ENCODE measurements at regions not wholly inside any gene's neighbourhood (a gene's known extent, or its start where the extent isn't known, plus 50 kb on each side); places are given as distances from the start of the nearest gene placed in this dataset.

GRCh38 chr12:45565590-45565989 lies 163.9 kb upstream of the ARID2 start:
- DNase-seq (ENCODE audit: low read depth in 4 of 6, low spot score in 6 of 6), result no peak
- Histone ChIP-seq H3K4me3 (ENCODE audit: low read depth, low read length) (no peak overlapping the region), H3K36me3 (ENCODE audit: control insufficient read depth, insufficient read depth, low read length) (no peaks in the 10 kb centered on the region)

GRCh38 chr12:45566257-45566656 lies 163.2 kb upstream of the ARID2 start:
- no CpG with 5 or more reads among the region's 2 CpGs for WGBS (ENCODE audit: insufficient coverage)
- DNase-seq (ENCODE audit: low read depth in 4 of 6, low spot score in 6 of 6), result no peak
- H3K36me3 ChIP-seq (ENCODE audit: control insufficient read depth, insufficient read depth, low read length), result no peaks in the 10 kb centered on the region
- H3K27ac ChIP-seq (ENCODE audit: low read depth, low read length), result no peak overlapping the region
- H3K4me1 ChIP-seq (ENCODE audit: control insufficient read depth, insufficient read depth, low read length), result no peaks in the 10 kb centered on the region
- no peaks in the 10 kb centered on the region for H3K9me3 ChIP-seq (ENCODE audit: control insufficient read depth, insufficient read depth, low read length)
- no peak overlapping the region for H3K4me3 ChIP-seq (ENCODE audit: low read depth, low read length)
- H3K27me3 ChIP-seq (ENCODE audit: control insufficient read depth, insufficient read depth, low read length), result no peaks in the 10 kb centered on the region

More at GRCh38 chr12:45565590-45565989, 163.9 kb upstream of the ARID2 start:
- Histone ChIP-seq H3K9me3 (ENCODE audit: control insufficient read depth, insufficient read depth, low read length) (no peaks in the 10 kb centered on the region), H3K27me3 (ENCODE audit: control insufficient read depth, insufficient read depth, low read length) (no peaks in the 10 kb centered on the region), H3K27ac (ENCODE audit: low read depth, low read length) (no peak overlapping the region), H3K4me1 (ENCODE audit: control insufficient read depth, insufficient read depth, low read length) (no peaks in the 10 kb centered on the region)

- Histone ChIP-seq H3K27me3 (ENCODE audit: control insufficient read depth, insufficient read depth, low read length) (no peaks in the 10 kb centered on the region), H3K27ac (ENCODE audit: low read depth, low read length) (no peak overlapping the region), H3K4me1 (ENCODE audit: control insufficient read depth, insufficient read depth, low read length) (no peaks in the 10 kb centered on the region), H3K36me3 (ENCODE audit: control insufficient read depth, insufficient read depth, low read length) (no peaks in the 10 kb centered on the region), H3K4me3 (ENCODE audit: low read depth, low read length) (no peak overlapping the region), H3K9me3 (ENCODE audit: control insufficient read depth, insufficient read depth, low read length) (no peaks in the 10 kb centered on the region)
- no peak for DNase-seq (ENCODE audit: low read depth in 4 of 6, low spot score in 6 of 6)
- WGBS (ENCODE audit: insufficient coverage), result 86% methylated on average over 3 of the region's 4 CpGs
Observed at GRCh38 chr12:45568808-45569207, 160.7 kb upstream of the ARID2 start.

GRCh38 chr12:45570501-45570900 lies 159.0 kb upstream of the ARID2 start:
- DNase-seq (ENCODE audit: low read depth in 4 of 6, low spot score in 6 of 6), result no peak
- Histone ChIP-seq H3K27me3 (ENCODE audit: control insufficient read depth, insufficient read depth, low read length) (no peaks in the 10 kb centered on the region), H3K27ac (ENCODE audit: low read depth, low read length) (no peak overlapping the region), H3K4me1 (ENCODE audit: control insufficient read depth, insufficient read depth, low read length) (no peaks in the 10 kb centered on the region), H3K9me3 (ENCODE audit: control insufficient read depth, insufficient read depth, low read length) (no peaks in the 10 kb centered on the region), H3K4me3 (ENCODE audit: low read depth, low read length) (no peak overlapping the region), H3K36me3 (ENCODE audit: control insufficient read depth, insufficient read depth, low read length) (no peaks in the 10 kb centered on the region)
- WGBS (ENCODE audit: insufficient coverage), result 80% methylated on average over 1 of the region's 1 CpG

GRCh38 chr12:45572114-45572513 lies 157.4 kb upstream of the ARID2 start:
- Histone ChIP-seq H3K4me3 (ENCODE audit: low read depth, low read length) (no peak overlapping the region), H3K9me3 (ENCODE audit: control insufficient read depth, insufficient read depth, low read length) (no peaks in the 10 kb centered on the region), H3K27ac (ENCODE audit: low read depth, low read length) (no peak overlapping the region), H3K36me3 (ENCODE audit: control insufficient read depth, insufficient read depth, low read length) (no peaks in the 10 kb centered on the region), H3K27me3 (ENCODE audit: control insufficient read depth, insufficient read depth, low read length) (no peaks in the 10 kb centered on the region), H3K4me1 (ENCODE audit: control insufficient read depth, insufficient read depth, low read length) (no peaks in the 10 kb centered on the region)
- DNase-seq (ENCODE audit: low read depth in 4 of 6, low spot score in 6 of 6), result no peak
- WGBS (ENCODE audit: insufficient coverage), result no CpG with 5 or more reads among the region's 1 CpG

- no peak overlapping the region for H3K27ac ChIP-seq (ENCODE audit: low read depth, low read length)
- no peaks in the 10 kb centered on the region for H3K36me3 ChIP-seq (ENCODE audit: control insufficient read depth, insufficient read depth, low read length)
- no peaks in the 10 kb centered on the region for H3K9me3 ChIP-seq (ENCODE audit: control insufficient read depth, insufficient read depth, low read length)
- no peak overlapping the region for H3K4me3 ChIP-seq (ENCODE audit: low read depth, low read length)
- H3K27me3 ChIP-seq (ENCODE audit: control insufficient read depth, insufficient read depth, low read length), result no peaks in the 10 kb centered on the region
- DNase-seq (ENCODE audit: low read depth in 4 of 6, low spot score in 6 of 6), result no peak
- no peaks in the 10 kb centered on the region for H3K4me1 ChIP-seq (ENCODE audit: control insufficient read depth, insufficient read depth, low read length)
Observed at GRCh38 chr12:45575417-45575816, 154.1 kb upstream of the ARID2 start.

GRCh38 chr12:45575823-45576475 lies 153.6 kb upstream of the ARID2 start:
- DNase-seq (ENCODE audit: low read depth in 4 of 6, low spot score in 6 of 6), result no peak
- Histone ChIP-seq H3K27me3 (ENCODE audit: control insufficient read depth, insufficient read depth, low read length) (no peaks in the 10 kb centered on the region), H3K4me3 (ENCODE audit: low read depth, low read length) (no peak overlapping the region), H3K9me3 (ENCODE audit: control insufficient read depth, insufficient read depth, low read length) (no peaks in the 10 kb centered on the region), H3K4me1 (ENCODE audit: control insufficient read depth, insufficient read depth, low read length) (no peaks in the 10 kb centered on the region), H3K27ac (ENCODE audit: low read depth, low read length) (no peak overlapping the region), H3K36me3 (ENCODE audit: control insufficient read depth, insufficient read depth, low read length) (no peaks in the 10 kb centered on the region)
- no CpG with 5 or more reads among the region's 7 CpGs for WGBS (ENCODE audit: insufficient coverage)

GRCh38 chr12:45577844-45578399 lies 151.6 kb upstream of the ARID2 start:
- Histone ChIP-seq H3K9me3 (ENCODE audit: control insufficient read depth, insufficient read depth, low read length) (no peaks in the 10 kb centered on the region), H3K36me3 (ENCODE audit: control insufficient read depth, insufficient read depth, low read length) (no peaks in the 10 kb centered on the region), H3K4me1 (ENCODE audit: control insufficient read depth, insufficient read depth, low read length) (no peaks in the 10 kb centered on the region), H3K27ac (ENCODE audit: low read depth, low read length) (no peak overlapping the region), H3K4me3 (ENCODE audit: low read depth, low read length) (no peak overlapping the region), H3K27me3 (ENCODE audit: control insufficient read depth, insufficient read depth, low read length) (no peaks in the 10 kb centered on the region)
- no CpG with 5 or more reads among the region's 3 CpGs for WGBS (ENCODE audit: insufficient coverage)
- DNase-seq (ENCODE audit: low read depth in 4 of 6, low spot score in 6 of 6), result no peak

- DNase-seq (ENCODE audit: low read depth in 4 of 6, low spot score in 6 of 6), result no peak
- no peaks in the 10 kb centered on the region for H3K4me1 ChIP-seq (ENCODE audit: control insufficient read depth, insufficient read depth, low read length)
- H3K36me3 ChIP-seq (ENCODE audit: control insufficient read depth, insufficient read depth, low read length), result no peaks in the 10 kb centered on the region
- H3K4me3 ChIP-seq (ENCODE audit: low read depth, low read length), result no peak overlapping the region
- no peaks in the 10 kb centered on the region for H3K9me3 ChIP-seq (ENCODE audit: control insufficient read depth, insufficient read depth, low read length)
- 77% methylated on average over 2 of the region's 2 CpGs for WGBS (ENCODE audit: insufficient coverage)
- H3K27me3 ChIP-seq (ENCODE audit: control insufficient read depth, insufficient read depth, low read length), result no peaks in the 10 kb centered on the region
- H3K27ac ChIP-seq (ENCODE audit: low read depth, low read length), result no peak overlapping the region
Observed at GRCh38 chr12:45580356-45580969, 149.0 kb upstream of the ARID2 start.

GRCh38 chr12:45581112-45581511 lies 148.4 kb upstream of the ARID2 start:
- no peak overlapping the region for H3K27ac ChIP-seq (ENCODE audit: low read depth, low read length)
- no peaks in the 10 kb centered on the region for H3K27me3 ChIP-seq (ENCODE audit: control insufficient read depth, insufficient read depth, low read length)
- no peaks in the 10 kb centered on the region for H3K9me3 ChIP-seq (ENCODE audit: control insufficient read depth, insufficient read depth, low read length)
- 86% methylated on average over 1 of the region's 1 CpG for WGBS (ENCODE audit: insufficient coverage)
- DNase-seq (ENCODE audit: low read depth in 4 of 6, low spot score in 6 of 6), result no peak
- H3K36me3 ChIP-seq (ENCODE audit: control insufficient read depth, insufficient read depth, low read length), result peaks cover 4% of the 10 kb centered on the region
- H3K4me1 ChIP-seq (ENCODE audit: control insufficient read depth, insufficient read depth, low read length), result no peaks in the 10 kb centered on the region
- no peak overlapping the region for H3K4me3 ChIP-seq (ENCODE audit: low read depth, low read length)
